GM23248 (cell line): ENCODE measurements at regions not wholly inside any gene's neighbourhood (a gene's known extent, or its start where the extent isn't known, plus 50 kb on each side); places are given as distances from the start of the nearest gene placed in this dataset.

Experiments
- EZH2 ChIP-seq: fragments of 200-600 bp; sonication (generic); IDR thresholded peaks from 2 replicates; pipeline ENCODE4 v1.6.1; 2018; ENCODE audit warnings: antibody characterized with exemption, mild to moderate bottlenecking; ENCODE audit not compliant: insufficient read depth, poor library complexity, severe bottlenecking
- EZH2phosphoT487 ChIP-seq: fragments of 200-600 bp; sonication (generic); IDR thresholded peaks from 2 replicates; pipeline ENCODE4 v1.6.1; 2018; ENCODE audit warnings: antibody characterized with exemption, moderate library complexity, mild to moderate bottlenecking, low read depth; ENCODE audit not compliant: insufficient read depth

GRCh38 chr1:223483511-223483910 lies 90.3 kb downstream of the CCDC185 start:
- TF ChIP-seq EZH2 (no peak), EZH2phosphoT487 (no peak)
